Stimulated activated CD4-positive, alpha-beta T cell treated with anti-CD3 and anti-CD28 coated beads, Interleukin-12 subunit alpha, Interleukin-12 subunit beta, amount 100 ng/mL, for 24 hours (primary cell): ENCODE measurements at regions not wholly inside any gene's neighbourhood (a gene's known extent, or its start where the extent isn't known, plus 50 kb on each side); places are given as distances from the start of the nearest gene placed in this dataset.
"Not testable (repeated sequence)": the region's sequence is repeated elsewhere in the genome, so short reads cannot be mapped to it uniquely, and the experiment has no call there.

Source experiments
- DNase-seq, 2 experiments: peaks; one replicate each; pipeline ENCODE4 v3.0.0-alpha.2; 2020; ENCODE audit warnings: low read depth in 2 of 2

GRCh38 chr10:64204504-64204903, 683.3 kb downstream of the REEP3 start:
- not testable (repeated sequence) for DNase-seq

DNA sequence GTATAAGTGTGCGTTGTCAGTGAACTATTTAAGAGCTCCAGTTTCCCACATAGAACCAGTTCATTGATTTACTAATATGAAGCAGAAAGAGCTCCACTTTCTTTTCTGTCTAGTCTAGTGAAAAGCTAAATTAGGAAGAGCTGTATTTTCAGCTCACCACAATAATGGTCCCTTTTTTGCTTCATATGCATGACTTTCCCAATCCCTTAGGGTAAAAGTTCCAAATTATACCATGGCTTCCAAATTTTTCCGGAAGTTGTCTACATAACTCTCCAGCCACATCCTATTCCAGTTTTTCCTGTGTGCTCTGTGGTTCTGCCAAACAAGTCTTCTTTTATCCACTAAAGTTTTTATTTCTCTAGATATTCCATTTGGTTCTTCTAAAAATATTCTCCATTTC, 685.2 kb downstream of the REEP3 start:
- no peak for DNase-seq

DNA sequence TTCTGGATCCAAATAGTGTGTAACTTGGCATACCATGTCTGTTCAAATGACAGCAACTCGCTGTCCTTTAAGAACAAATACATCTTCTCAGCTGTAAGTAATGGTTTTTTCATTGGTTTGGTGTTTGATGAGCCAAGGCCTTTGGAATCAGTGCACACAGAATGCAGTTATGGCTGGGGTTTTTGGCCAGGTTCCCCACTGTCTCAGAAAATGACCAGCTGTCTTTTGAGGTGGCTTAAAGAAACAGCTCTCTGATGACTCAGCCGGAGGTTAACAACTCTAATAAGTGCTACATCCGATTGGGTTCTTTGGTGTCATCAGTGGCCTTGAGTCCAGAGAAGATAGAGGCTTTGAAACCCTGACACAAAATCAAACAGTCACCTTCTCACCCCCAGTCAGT, 688.4 kb downstream of the REEP3 start:
- no peak for DNase-seq

DNA sequence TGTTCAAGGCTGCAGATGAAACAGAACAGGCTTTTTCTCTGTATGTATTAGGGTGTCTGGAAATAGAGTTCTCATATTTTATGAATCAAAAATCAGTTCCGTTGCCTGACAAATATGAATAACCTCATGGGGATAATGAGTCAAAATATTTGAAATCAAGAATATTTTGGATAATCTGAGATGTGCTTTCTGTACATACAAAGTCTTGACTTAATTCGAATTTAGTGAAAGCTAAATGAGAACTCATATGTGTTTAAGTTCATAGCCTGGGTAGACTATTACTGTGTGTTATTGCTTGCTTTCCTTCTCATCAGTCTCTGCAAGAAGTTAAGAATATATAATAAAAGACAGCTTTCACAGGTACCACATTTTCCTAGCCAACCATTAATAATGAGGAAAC, 689.0 kb downstream of the REEP3 start:
- no peak for DNase-seq

GRCh38 chr10:64211466-64211865, 690.3 kb downstream of the REEP3 start:
- DNase-seq, result no peak

DNA sequence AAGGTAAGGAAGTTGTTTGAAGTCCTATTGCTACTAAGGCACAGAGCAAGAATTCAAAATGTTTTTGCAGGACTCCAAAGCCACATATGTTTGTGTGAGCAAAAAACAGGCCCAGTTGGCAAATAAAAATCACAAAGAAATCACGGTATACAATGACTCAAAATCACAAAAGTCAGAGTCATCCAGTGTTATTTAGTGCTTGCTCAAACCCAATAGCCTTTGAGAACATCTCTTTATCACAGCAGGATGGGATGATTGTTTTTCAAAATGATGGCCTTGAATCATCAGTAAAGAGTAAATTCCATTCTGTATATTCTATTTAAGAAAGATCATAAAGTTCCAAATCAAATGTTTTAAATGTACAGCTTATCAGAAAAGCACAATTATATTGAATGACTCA, 693.9 kb downstream of the REEP3 start:
- DNase-seq, result no peak

- no peak for DNase-seq
Observed at GRCh38 chr10:64219271-64220025, 698.2 kb downstream of the REEP3 start.

DNA sequence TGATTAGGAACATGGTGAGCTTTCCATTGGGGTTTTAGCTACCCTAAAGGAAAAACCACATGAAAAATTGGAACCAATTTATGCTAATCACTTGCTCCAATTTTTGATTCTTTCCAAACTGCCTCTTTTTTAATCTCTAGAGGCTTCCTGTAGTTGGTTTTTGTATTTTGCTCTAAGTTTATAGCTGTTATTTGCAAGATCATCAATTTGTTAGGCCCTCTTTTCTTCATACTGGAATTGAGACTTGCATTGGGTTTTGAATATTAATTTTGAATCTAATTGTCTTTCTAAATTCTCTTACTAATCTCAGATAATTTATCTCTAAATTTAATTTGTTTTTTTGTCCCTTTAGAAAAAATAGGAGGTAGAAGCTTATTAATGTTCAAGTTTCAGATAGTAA, 713.3 kb downstream of the REEP3 start:
- no peak for DNase-seq

DNA sequence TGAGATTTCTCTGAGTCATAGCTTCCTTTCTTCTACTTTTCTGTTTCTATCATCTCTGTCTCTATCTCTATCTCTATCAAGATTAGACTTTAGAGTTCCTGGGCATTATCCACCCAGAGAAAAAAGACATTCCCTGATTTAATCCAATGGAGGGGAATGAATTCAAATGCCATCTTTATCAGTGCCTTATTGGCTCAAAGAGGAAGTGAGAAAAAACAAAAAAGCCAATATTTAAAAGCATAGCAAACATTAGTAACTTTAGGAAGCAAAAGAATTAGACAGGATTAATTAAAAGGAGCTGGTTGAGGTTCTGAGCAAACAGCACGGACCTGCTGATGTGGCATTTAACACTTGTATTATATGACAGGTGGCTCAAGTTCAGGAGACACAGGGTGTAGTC, 736.5 kb downstream of the REEP3 start:
- DNase-seq, result no peak

DNA sequence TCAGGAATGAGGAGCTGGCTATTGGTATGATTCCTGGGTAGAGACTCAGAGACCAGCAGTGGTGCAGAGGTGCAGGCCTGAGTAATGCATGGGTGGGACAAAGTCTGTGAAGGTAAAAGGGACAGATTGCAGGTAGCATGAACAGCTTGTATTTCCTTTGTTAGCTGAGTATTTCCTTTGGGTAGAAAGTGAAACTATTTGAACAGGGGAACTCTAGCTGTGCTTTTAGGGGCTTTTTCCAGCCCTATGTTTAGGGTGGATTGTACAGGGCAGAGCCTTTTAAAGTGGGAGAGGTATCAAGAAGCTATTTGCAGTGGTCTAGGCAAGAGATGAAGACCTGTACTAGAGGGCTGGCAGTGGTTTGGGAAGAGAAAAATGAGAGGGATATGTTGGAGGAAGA, 739.9 kb downstream of the REEP3 start:
- DNase-seq, result no peak

- no peak for DNase-seq
Observed at GRCh38 chr10:64261676-64262075, 740.5 kb downstream of the REEP3 start.

DNA sequence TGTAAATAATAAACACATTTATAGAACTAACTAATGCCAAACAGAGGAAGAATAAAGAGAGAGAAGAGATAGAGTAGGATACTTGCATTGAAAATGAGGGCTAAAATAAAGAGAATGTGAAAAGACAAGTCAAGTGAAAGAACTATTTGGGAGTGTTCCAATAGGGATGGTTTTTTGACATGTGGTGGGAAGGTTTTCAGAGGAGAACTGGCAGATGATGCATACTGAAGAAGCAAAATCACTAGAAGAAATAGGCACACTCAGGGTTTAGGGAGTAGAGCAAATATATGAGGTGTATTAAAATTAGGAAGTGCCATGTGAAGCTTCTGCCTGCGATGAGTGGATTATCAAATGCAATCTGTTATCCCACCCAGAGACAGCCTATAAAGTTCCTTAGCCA, 744.8 kb downstream of the REEP3 start:
- no peak for DNase-seq

DNA sequence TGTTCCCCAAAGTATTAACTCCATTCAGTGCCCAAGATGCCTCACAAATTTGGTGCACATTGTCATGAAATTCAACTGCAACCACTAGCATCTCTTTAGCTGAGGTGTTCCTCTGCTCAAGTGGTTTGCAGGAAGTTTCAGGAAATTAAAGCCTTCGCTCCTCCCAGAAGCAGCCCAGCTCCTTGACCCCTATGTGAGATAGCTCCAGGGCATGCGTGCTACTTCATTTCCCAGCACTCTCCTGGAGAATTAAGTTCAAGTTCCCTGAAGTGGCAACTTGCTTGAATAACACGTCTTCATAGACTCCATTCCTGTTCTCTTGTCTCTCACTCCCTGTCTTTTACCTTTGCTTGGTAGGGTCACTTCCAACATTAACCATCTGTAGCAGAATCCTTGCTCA, 750.3 kb downstream of the REEP3 start:
- DNase-seq, result no peak

DNA sequence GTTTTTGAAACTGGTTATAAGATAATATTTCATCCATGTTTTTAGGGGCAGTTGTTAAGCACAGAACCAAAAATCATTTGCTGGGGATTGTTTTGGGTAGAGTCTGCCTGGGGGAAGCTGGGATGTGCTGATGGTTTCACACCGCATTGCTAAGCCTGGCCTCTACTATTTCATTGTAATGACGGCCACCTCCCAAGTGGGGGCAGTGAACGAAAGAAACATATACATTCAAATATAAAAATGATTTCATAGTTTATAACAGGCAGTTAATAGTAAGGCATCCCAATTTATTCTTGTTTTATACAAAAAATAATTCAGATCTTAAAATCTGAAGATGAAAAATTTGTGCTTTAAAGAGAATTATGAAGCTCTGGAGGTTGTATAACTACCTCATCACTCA, 750.8 kb downstream of the REEP3 start:
- DNase-seq, result no peak

DNA sequence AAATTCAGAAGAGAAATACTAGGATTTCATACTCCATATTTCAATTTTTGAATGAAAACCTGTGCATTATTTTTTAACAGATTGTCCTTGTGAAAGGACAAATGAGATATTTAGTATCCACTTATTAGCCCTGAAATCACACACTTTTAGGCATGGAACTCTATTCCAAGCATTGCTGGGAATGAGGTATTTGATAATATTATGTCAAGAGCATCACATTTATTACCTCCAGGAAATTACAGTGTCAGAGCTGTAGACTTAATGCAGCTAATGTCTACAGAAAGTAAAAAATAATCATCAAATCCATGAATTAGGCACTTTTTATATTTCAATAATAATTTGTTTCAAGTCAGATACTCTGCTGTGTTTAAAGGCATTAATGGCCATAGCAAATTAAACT, 753.8 kb downstream of the REEP3 start:
- DNase-seq, result no peak

GRCh38 chr10:64275774-64276173, 754.6 kb downstream of the REEP3 start:
- no peak for DNase-seq

- DNase-seq, result no peak
Observed at GRCh38 chr10:64277536-64277935, 756.3 kb downstream of the REEP3 start.

- no peak for DNase-seq
Observed at GRCh38 chr10:64283621-64284020, 762.4 kb downstream of the REEP3 start.

- DNase-seq, result no peak
Observed at GRCh38 chr10:64286533-64286932, 765.3 kb downstream of the REEP3 start.

- DNase-seq, result no peak
Observed at GRCh38 chr10:64288404-64288803, 767.2 kb downstream of the REEP3 start.

DNA sequence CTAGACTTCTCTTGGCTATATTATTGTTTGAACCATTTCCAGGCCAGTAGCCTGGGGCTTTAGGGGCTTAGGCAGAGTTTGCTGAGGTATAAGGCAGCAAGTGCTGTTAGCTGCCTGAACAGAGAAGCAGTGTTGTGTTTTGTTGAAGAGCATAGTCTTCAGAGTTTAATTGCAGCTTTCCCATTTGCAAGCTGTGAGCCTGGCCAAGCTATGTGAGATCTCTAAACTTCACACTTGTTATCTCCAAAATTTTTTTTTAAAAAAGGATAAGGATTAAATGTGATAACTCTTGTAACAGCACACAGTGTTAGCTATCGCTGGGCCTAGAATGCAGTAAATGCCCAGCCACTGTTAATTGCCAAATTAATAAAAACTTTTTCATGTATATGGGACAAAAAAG, 782.4 kb downstream of the REEP3 start:
- DNase-seq, result no peak

DNA sequence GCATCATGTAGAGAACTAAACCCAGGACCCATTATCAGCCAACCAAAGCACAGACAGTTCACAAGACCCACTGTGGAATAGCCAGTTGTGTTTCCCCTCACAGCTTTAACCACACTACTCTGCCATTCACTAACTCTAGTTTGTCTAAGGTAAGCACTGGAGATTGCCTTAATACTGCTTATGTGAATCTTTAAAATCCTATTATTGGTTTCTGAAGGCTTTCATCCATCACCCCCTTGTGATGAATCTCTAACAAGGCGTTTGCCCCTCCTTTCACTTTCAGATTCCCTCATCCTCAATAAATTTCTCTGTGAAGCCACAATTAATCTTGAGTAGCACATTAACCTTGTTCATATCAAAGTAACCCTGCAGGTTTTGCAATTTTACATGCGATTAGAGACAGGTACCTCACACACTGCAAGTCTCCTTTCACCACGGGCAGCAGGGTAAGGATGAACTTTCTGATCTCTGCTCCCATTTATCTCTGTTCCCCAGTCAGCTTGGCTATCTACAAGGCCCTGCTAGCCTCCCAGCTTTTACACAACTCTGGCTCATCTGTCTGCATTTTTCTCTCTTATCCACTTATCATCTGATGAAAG, 785.6 kb downstream of the REEP3 start:
- DNase-seq, result no peak

DNA sequence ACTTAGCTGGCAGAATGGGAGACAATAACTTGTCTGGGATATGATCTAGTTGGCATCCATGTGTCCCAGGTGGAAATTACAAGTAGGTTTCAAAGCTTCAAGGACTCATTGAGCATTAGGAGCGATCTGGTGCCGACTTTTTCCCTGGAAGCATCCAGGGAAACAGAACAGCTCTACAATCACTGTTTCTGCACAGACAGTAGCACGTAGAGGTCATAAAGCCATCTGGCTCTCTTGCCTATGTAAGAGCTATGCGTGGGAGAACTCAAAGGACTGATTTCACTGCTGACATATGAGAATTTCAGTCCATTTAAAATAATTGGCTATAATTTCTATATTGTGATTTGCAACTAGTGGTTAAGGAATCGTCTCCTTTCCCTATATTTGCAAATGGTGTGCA, 791.7 kb downstream of the REEP3 start:
- DNase-seq, result no peak

GRCh38 chr10:64313967-64314366, 792.8 kb downstream of the REEP3 start:
- DNase-seq, result no peak
